Nephron (organoid): ENCODE measurements at regions not wholly inside any gene's neighbourhood (a gene's known extent, or its start where the extent isn't known, plus 50 kb on each side); places are given as distances from the start of the nearest gene placed in this dataset.

Experiments
- H3K27ac Mint-ChIP-seq, 3 experiments: 2 replicates each; pipeline ENCODE4 v1.8.0; 2020; ENCODE audit warnings: mixed read lengths in 3 of 3, mild to moderate bottlenecking in 2 of 3, moderate library complexity in 1 of 3
- H3K27me3 Mint-ChIP-seq: 2 replicates; pipeline ENCODE4 v1.8.0; 2021; ENCODE audit warnings: low read depth, mild to moderate bottlenecking, moderate library complexity, mixed read lengths
- H3K36me3 Mint-ChIP-seq: 2 replicates; pipeline ENCODE4 v1.8.0; 2020; ENCODE audit warnings: low read depth, mixed read lengths
- H3K4me1 Mint-ChIP-seq: 2 replicates; pipeline ENCODE4 v1.8.0; 2020; ENCODE audit warnings: mixed read lengths
- H3K4me3 Mint-ChIP-seq, 3 experiments: 2 replicates each; pipeline ENCODE4 v1.8.0; 2020; ENCODE audit warnings: mild to moderate bottlenecking in 3 of 3, mixed read lengths in 3 of 3, moderate library complexity in 2 of 3
- H3K9me3 Mint-ChIP-seq: 2 replicates; pipeline ENCODE4 v1.8.0; 2020; ENCODE audit warnings: mixed read lengths
- CTCF ChIP-seq, 3 experiments: fragments of 200-600 bp; sonication (generic); IDR thresholded peaks; one replicate each; pipeline ENCODE4 v1.5.0; 2021; ENCODE audit warnings: antibody characterized with exemption in 3 of 3; ENCODE audit not compliant: unreplicated experiment in 3 of 3

DNA sequence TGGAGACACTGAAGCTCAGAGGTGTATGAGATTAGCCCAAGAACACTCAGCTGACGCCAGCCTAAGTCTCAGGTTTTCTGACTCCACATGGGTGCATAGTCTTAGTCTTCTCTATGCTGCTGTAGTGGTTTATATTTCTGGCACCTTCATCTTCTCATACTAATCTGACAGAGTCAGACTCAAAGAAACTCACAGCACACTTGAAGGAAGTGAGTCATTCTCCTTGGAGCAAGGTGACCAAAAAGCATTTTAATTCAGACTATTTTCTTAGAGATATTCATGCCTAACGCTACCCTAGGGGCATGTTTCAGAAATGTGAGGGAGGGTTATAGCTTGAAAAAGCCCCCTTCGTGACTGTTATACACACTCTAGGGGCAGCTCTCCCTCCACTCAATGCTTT lies 775.3 kb upstream of the ARPP21 start:
- Mint-ChIP-seq H3K9me3 (peaks cover 4% of the 10 kb centered on the region), H3K36me3 (no peaks in the 10 kb centered on the region), H3K27ac (no peak overlapping the region), H3K27me3 (no peaks in the 10 kb centered on the region), H3K4me1 (peaks cover 6% of the 10 kb centered on the region), H3K4me3 (no peak overlapping the region)
- TF ChIP-seq CTCF (IDR thresholded peaks at IDR 0.05; ENCODE audit: unreplicated experiment in 3 of 3), result no peak

- Mint-ChIP-seq H3K27ac (no peak overlapping the region), H3K4me1 (peaks cover 6% of the 10 kb centered on the region), H3K9me3 (peaks cover 4% of the 10 kb centered on the region), H3K27me3 (no peaks in the 10 kb centered on the region), H3K4me3 (no peak overlapping the region), H3K36me3 (no peaks in the 10 kb centered on the region)
- TF ChIP-seq CTCF (IDR thresholded peaks at IDR 0.05; ENCODE audit: unreplicated experiment in 3 of 3), result no peak
These were observed 774.0 kb upstream of the ARPP21 start for GRCh38 chr3:34865346-34865745.

GRCh38 chr3:34868935-34869334 lies 770.4 kb upstream of the ARPP21 start:
- Mint-ChIP-seq H3K4me3 (no peak overlapping the region), H3K4me1 (no peaks in the 10 kb centered on the region), H3K27me3 (no peaks in the 10 kb centered on the region), H3K9me3 (peaks cover 4% of the 10 kb centered on the region), H3K36me3 (no peaks in the 10 kb centered on the region), H3K27ac (no peak overlapping the region)
- no peak for TF ChIP-seq CTCF (IDR thresholded peaks at IDR 0.05; ENCODE audit: unreplicated experiment in 3 of 3)

DNA sequence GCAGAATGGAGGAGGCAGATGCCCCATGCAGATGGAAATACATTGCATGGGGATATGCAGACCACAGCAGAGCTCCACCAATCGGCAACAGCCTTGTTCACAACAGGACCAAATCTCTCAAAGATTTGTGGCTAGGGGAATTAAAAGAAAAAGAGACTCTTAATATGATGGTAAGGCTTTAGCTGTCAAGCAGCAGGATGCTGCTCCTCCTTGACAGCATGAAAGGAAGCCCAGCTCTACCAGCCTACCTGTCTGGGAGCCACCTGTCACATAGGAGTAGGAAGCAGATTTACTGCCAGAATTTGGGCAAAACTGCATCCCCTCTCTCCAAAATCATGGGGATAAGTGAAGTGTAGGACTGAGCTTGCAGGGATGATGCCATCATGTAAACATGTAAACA lies 769.6 kb upstream of the ARPP21 start:
- no peaks in the 10 kb centered on the region for H3K27me3 Mint-ChIP-seq
- H3K4me3 Mint-ChIP-seq, result no peak overlapping the region
- no peak overlapping the region for H3K27ac Mint-ChIP-seq
- no peaks in the 10 kb centered on the region for H3K4me1 Mint-ChIP-seq
- H3K9me3 Mint-ChIP-seq, result peaks cover 4% of the 10 kb centered on the region
- TF ChIP-seq CTCF (IDR thresholded peaks at IDR 0.05; ENCODE audit: unreplicated experiment in 3 of 3), result no peak
- no peaks in the 10 kb centered on the region for H3K36me3 Mint-ChIP-seq

DNA sequence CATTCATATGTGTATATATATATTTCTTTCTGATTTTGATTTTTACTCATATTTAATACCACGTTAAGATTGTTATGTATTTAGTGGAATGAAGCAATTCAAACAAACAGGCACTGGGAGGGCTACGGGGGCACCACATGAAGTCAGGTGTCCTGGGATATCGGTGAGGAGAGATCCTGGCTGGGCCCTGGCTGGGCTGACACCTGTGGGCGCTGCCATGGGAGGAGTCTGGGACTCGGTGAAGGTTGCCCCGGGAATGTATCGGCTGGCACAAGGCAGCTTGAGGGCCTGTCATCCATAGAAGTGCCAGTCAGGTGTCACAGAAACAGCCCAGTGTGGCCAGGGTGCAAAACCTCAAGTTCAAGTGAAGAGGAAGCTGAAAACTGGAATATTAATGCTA lies 766.9 kb upstream of the ARPP21 start:
- no peak for TF ChIP-seq CTCF (IDR thresholded peaks at IDR 0.05; ENCODE audit: unreplicated experiment in 3 of 3)
- no peaks in the 10 kb centered on the region for H3K9me3 Mint-ChIP-seq
- H3K27me3 Mint-ChIP-seq, result no peaks in the 10 kb centered on the region
- H3K27ac Mint-ChIP-seq, result no peak overlapping the region
- no peaks in the 10 kb centered on the region for H3K36me3 Mint-ChIP-seq
- H3K4me3 Mint-ChIP-seq, result no peak overlapping the region
- no peaks in the 10 kb centered on the region for H3K4me1 Mint-ChIP-seq

DNA sequence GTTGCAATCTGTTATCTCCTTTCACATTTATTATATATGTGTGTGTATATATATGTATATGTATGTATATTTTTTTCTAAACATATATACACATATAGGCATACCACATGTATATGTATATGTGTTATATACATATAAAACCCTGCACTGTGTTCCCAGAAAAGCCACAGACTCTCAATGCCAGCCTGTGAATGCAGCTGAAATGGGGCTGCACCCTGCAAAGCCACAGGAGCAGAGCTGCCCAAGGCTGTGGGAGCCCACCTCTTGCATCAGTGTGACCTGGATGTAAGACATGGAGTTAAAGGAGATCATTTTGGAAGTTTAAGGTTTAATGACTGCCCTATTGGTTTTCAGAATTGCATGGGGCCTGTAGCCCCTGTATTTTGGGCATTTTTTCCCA lies 762.3 kb upstream of the ARPP21 start:
- Mint-ChIP-seq H3K9me3 (no peaks in the 10 kb centered on the region), H3K4me1 (peaks cover 7% of the 10 kb centered on the region), H3K36me3 (no peaks in the 10 kb centered on the region), H3K27me3 (no peaks in the 10 kb centered on the region), H3K4me3 (no peak overlapping the region), H3K27ac (no peak overlapping the region)
- no peak for TF ChIP-seq CTCF (IDR thresholded peaks at IDR 0.05; ENCODE audit: unreplicated experiment in 3 of 3)
